NCI-H146 treated with DMSO at 0.1 percent for 48 hours (cell line): ENCODE measurements at regions not wholly inside any gene's neighbourhood (a gene's known extent, or its start where the extent isn't known, plus 50 kb on each side); places are given as distances from the start of the nearest gene placed in this dataset.
"Not testable (repeated sequence)": the region's sequence is repeated elsewhere in the genome, so short reads cannot be mapped to it uniquely, and the experiment has no call there.

Experiments
- DNase-seq: peaks from one replicate; lab custom pipeline; 2025; ENCODE audit not compliant: unreplicated experiment; lab: John Stamatoyannopoulos, UW

DNA sequence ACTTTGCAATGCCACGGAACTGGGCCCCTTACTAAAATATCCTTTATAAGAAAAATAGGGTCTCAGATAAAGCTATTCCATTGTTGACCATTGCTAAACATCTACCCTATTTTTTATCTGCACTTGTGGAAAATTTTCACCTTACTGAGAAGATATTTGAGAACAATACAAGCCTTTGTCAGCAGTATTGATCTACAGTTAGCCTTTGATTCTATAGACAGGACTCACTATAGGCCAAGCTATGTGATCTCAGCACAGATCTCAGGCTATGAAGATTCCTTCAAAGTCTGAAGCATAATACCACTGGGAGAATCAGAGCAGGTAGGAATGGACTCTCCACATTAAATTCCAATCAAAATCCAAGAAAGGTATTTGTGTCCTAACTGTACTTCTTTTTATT, 1099.7 kb downstream of the DIAPH3 start:
- no peak for DNase-seq

- not testable (repeated sequence) for DNase-seq
Measured at GRCh38 chr13:59076386-59076785, 1087.3 kb downstream of the DIAPH3 start.

- no peak for DNase-seq
Measured at GRCh38 chr13:59086147-59086546, 1077.6 kb downstream of the DIAPH3 start.

- no peak for DNase-seq
Measured at GRCh38 chr13:59088716-59089115, 1075.0 kb downstream of the DIAPH3 start.

GRCh38 chr13:59094181-59094580, 1069.5 kb downstream of the DIAPH3 start:
- DNase-seq = no peak

DNA sequence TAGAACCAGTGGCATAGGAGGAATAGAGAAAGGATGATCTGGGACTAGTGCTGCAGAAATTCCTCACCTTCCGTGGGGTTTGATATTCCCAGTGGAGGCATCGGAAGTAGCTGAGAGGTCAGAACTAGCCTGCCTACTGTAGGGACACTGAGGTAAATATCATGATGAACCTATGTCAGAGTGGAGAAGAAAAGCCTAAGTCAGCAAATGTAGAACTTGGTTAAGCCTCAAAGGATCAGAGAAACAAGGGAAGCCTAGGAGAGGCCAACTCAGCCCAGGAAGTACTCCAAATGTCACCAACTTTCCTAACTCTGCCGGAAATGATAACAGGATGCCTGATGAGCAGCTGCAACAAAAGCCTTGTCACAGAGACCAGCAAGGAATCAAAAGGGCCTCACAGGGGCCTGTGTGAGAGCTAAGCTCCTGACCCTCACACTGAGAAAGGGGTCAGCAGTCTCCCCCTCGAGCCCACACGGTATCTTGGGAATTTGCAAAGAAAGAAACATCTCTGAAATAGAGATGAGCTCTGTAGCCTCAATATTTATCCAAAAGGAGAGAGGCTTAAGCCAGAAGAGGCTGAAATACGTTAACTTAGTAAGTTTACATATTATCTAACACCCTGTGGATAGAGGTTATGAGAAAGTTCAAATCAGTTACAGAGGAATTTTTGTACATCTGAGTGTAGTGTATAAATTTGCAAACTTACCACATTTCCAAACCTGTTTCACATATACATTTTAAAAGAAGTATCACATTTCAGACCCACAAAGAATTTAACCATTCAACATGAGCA, 1064.3 kb downstream of the DIAPH3 start:
- DNase-seq = no peak

GRCh38 chr13:59103004-59103768, 1060.5 kb downstream of the DIAPH3 start:
- DNase-seq = no peak

DNA sequence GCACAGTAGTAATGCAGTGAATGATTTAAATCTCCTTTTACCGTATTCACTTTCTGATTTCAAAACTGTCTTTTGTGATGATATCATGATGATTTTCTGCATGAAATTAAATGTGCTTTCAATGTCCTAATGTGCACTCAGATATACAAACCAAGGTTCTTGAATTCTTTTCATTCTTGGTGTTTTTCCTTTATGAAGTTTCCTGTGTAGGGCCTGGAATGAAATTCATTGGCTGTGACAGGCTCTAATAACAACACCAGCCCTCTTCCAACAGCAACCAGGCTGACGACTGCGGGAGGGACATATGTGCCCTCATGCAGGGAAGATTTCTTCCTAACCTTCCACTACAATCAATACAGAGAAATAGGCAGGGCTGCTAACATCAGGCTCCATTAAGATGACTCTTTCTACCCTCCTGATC, 1052.0 kb downstream of the DIAPH3 start:
- DNase-seq = no peak

DNA sequence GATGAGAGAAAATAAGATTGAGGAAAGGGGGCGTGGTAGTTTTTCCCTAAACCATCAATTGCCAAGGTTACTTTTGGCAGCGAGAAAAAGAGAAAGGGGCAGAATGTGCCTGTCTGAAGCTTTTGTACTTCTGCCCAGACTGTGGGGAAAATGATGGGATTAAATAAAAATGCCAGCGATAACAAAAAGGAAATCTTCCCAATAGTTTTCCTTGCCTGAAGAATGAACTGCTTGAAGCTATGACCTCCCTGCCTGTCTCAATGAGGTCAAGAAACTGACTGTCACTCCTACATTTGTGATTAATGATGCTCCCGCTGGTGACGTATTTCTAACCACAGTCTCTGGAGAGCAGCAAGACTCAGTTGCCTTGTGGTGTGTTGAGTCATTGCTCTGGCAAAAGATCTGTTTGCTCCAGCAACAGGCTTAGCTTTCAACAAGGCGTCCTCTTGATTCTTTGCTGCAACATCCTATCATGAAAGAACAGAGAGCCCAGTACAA, 1051.5 kb downstream of the DIAPH3 start:
- no peak for DNase-seq

DNA sequence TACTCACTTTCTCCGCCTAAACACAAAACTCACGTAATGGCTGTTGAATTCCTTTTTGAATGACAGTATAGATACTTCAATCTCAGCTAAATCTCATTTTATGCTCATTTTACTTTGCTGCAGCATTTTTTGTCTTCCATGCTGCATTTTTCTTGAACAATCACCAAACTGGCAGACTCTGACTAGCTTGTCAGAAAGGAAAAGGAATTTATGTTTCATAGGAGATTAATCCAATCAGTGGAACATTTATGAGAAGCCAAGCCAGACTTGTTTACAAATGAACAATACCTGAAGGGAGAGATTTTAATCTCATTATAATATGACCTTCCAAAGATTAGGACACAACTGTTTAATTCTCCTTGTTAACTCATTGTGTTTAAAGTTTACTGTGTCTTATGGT, 1044.3 kb downstream of the DIAPH3 start:
- no peak for DNase-seq

DNA sequence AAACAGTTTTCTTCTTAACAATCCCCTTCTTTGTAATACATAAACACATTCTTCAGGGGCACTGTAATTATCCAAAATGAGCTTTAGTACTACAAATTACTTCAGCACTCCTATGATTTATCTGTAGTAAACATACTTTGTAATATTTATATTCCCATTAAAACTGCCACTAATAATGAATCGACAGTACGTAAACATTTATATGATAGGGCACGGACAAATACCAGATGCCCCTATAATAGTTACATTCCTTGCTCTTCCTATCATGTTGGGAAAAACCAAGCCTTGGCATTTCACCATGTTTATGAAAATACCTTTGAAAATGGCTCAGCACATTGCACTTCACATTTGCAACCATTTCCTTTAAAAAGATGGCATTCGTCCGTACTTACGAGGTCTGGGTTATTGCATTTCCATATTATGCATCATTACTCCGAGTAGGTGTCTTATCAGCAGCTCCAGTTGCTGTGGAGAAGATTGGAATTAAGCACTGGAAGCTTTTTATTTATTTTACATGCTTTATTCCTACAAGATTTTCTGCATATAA, 1043.4 kb downstream of the DIAPH3 start:
- DNase-seq = no peak

- DNase-seq = no peak
Measured at GRCh38 chr13:59121507-59121906, 1042.2 kb downstream of the DIAPH3 start.

- no peak for DNase-seq
Measured at GRCh38 chr13:59126474-59126873, 1037.3 kb downstream of the DIAPH3 start.

DNA sequence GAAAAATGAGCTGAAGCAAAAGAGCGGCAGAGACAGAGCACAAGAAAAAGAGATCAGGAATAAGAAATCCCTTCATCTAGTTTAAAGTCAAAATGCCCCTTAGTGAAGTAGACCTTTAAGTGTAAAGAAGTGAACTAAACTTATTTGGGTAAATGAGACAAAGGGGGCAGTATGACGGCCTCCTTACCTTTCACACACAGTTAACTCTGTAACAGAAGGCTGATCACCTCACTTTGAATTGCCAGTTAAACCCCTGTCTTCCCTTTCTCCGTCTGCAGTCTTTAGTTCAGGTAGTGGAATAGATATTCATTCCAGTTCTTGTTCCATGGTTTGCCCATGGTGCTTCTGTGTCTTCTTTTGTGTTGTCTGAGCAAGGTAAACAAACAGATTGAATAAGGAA, 1029.8 kb downstream of the DIAPH3 start:
- no peak for DNase-seq

DNA sequence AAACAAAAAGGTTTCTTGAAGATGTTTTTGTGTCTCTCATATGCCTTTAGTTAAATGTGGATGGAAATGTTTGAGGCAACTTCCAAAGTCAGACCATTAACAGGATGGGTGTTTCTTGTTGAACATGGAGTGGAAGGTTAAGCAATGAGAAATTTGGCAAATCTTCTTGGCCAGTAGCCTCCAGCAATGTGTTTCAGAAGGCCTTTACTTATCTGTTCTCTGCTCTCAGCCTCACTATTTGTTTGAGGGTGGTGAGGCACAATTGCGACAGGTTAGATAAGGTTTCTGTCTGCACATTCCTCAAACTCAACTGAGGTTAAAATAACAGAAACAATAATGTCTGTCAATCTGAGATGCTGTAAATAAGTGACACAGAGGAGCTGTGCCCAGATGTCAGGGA, 1019.0 kb downstream of the DIAPH3 start:
- DNase-seq = no peak

DNA sequence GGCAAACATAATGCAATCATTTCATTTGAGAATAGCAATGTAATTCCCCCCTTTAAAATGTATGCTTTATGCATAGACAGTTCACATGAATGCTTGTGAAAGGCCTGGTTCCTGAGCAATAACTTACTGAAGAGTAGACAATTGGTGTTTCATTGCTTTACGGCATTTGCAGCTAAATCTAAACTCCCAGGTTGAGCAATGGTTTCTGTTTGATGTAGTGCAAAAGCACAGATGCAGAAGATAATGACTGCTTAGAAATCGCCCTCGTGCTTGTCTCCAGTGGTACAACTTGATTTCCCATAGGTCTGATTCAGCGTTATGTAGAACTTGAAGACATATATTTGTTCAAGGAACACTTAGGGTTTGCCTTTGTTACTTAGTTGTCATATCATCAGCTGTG, 1018.3 kb downstream of the DIAPH3 start:
- DNase-seq = no peak

GRCh38 chr13:59157181-59157580, 1006.5 kb downstream of the DIAPH3 start:
- DNase-seq = no peak

DNA sequence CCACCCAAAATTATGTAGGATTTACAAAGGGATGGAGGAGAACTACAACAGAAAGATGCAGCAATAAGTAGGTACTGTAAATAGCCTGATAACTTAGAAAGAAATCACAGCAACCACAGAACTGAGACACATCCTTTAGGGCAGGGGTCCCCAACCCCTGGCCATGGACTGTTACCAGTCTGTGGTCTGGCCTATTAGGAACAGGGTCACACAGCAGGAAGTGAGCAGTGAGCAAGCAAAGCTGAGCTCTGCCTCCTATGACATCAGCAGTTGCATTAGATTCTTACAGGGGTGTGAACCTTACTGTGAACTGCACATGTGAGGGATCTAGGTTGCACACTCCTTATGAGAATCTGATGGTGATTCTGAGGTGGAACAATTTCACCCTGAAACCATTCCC, 997.6 kb downstream of the DIAPH3 start:
- no peak for DNase-seq

DNA sequence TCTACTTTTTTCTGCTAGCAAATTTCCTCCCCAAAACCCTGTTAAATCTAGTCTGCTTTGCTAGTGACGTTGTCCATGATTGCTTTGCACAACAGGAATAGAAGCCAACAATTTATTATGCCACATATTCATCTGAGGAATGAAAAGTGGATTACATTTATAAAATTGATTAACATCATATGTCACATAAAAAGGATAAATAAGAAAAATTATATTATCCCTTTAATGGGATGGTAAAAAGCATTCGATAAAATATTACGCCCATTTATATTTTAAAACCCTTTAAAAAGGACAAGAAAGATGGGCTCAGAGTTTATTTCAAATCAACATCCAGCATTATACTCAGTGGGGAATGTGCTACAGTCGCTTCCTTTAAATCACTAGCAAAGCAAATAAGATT, 991.7 kb downstream of the DIAPH3 start:
- DNase-seq = no peak

GRCh38 chr13:59176775-59177174, 987.0 kb downstream of the DIAPH3 start:
- DNase-seq = no peak

DNA sequence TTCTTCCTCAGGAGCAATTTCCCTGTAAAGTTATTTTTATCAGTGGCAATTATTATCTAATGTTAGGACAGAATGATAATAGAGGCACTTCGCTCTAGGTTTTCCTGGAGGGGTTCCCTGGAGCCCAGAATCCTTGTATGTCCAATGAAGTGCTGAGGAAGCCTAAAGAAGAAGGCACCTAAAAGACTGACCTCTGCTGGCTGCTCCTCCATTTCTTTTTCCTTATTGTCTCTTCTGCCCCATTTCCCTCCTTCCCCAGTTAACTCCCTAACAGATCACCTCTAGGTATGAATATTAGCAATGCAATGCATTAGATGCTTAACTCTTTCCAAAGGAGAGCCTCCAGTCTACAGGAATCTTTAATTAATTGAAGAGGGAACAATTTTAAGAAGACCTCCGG, 985.4 kb downstream of the DIAPH3 start:
- DNase-seq = no peak

DNA sequence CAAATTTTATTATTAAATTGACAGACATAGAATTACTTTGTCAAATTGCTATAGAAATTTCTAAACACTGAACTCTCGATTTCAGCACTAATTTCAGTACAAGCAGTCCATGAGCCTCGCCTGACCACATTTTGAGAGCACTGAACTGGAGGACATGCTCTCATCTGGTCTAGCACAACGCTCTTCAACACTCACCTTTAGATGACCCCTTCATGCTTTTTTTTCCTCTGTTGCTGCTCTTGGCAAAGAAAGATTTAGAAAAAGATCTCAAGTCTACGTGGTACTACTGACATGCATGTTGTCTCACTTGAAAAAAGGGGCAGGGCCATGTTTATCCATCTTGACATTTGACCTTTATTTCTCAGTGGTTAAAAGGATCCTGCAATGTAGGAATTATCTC, 981.5 kb downstream of the DIAPH3 start:
- DNase-seq = no peak
